Epithelial cell of esophagus (primary cell): ENCODE measurements at regions not wholly inside any gene's neighbourhood (a gene's known extent, or its start where the extent isn't known, plus 50 kb on each side); places are given as distances from the start of the nearest gene placed in this dataset.
"Not testable (repeated sequence)": the region's sequence is repeated elsewhere in the genome, so short reads cannot be mapped to it uniquely, and the experiment has no call there.

ENCODE experiments used
- DNase-seq: peaks from one replicate; pipeline ENCODE4 v3.0.0; 2010; ENCODE audit warnings: low read depth
- H3K4me3 ChIP-seq: 2 replicates; pipeline ENCODE4 v1.5.1; 2011; ENCODE audit warnings: mild to moderate bottlenecking, low read length, control low read depth
- CTCF ChIP-seq: IDR thresholded peaks from 2 replicates; pipeline ENCODE4 v1.5.1; 2011; ENCODE audit warnings: low read depth, mild to moderate bottlenecking, low read length, control low read depth, inconsistent platforms; ENCODE audit not compliant: insufficient read depth; ENCODE audit errors: missing control alignments

- no peak for TF ChIP-seq CTCF
- H3K4me3 ChIP-seq: no peak overlapping the region
- DNase-seq: no peak
These were observed 65.6 kb upstream of the EDEM3 start for GRCh38 chr1:184820218-184820750.

DNA sequence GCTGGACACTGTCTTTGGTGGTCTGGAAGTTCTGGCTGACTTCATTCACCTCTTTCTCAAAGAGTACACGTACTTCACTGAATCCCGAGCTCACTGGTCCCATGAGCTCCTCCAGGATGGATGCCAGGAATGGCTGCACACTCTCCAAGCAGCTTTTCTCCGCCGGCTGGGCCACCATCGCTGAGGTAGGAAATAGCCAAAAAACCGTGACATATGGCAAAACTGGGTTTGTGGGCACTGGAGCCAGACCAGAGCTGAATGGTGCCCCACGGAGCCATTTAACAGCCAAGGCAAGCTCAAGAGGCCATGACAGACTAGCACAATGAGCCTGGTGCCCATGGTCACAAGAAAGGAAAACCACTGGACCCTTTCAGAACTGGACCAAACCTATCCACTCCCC is 64.0 kb upstream of the EDEM3 start:
- no peak overlapping the region for H3K4me3 ChIP-seq
- no peak for TF ChIP-seq CTCF
- DNase-seq: no peak

DNA sequence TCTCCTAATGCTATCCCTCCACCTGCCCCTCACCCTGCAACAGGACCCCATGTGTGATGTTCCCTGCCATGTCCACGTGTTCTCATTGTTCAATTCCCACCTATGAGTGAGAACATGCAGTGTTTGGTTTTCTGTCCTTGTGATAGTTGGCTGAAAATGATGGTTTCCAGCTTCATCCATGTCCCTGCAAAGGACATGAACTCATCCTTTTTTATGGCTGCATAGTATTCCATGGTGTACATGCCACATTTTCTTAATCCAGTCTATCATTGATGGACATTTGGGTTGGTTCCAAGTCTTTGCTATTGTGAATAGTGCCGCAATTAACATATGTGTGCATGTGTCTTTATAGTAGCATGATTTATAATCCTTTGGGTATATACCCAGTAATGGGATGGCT is 62.3 kb upstream of the EDEM3 start:
- H3K4me3 ChIP-seq, DNase-seq: not testable (repeated sequence)

- DNase-seq: no peak
- no peak overlapping the region for H3K4me3 ChIP-seq
- no peak for TF ChIP-seq CTCF
These were observed 59.0 kb upstream of the EDEM3 start for GRCh38 chr1:184813528-184814089.

GRCh38 chr1:184811439-184812111 is 56.9 kb upstream of the EDEM3 start:
- no peak overlapping the region for H3K4me3 ChIP-seq
- no peak for DNase-seq
- TF ChIP-seq CTCF: no peak

DNA sequence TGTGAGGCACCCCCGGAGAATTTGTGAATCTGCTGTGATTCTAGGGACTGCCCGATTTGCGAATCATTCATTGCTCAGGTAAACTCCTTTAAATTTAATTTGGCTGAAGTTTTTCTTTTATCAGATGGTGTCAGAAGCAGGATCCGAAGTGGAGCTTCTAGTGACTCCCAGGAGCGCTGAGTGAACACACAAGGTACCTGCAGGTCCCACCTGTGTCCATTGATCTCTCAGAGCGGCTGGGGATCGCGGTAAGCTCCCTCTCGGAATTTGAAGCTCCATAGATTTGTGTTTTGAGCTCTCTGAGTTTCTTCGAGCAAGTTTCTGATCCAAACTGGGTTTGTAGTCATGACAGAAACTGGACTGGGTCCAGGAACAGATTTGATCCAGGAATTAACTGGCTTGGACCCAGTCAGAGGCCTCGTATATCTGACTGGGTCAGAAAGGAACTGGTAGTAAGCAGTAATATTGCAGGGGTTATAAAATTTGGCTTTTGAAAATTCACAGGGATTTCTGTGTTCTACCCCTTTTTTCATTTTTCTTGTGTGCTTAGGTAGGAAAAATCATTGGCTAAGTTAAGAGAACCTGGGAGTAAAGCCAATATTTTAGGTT is 56.2 kb upstream of the EDEM3 start:
- no peak for DNase-seq
- no peak for TF ChIP-seq CTCF
- no peak overlapping the region for H3K4me3 ChIP-seq

DNA sequence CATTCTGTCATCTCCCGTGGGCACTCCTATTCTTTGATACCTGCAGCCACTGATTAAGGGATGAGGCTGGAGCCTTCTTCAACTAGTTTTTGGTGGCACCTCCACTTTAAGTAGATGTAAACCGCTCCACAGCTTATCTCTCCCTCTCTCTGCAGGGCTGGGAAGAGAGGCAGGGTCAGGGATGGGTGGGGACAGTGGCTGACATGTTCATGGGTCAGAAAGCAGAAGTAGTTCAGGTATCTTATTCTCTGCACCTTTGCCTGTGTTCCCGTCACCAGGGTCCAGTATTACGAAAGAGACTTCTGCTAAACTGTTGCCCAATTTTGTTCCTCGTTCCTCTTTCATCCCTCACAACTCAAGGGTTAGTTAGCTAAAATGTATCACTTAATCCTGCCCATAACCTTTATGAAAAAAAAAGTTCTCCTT is 51.7 kb upstream of the EDEM3 start:
- DNase-seq: peak; percentile 6
- TF ChIP-seq CTCF: no peak
- no peak overlapping the region for H3K4me3 ChIP-seq
